HCT116 (cell line): ENCODE measurements at regions not wholly inside any gene's neighbourhood (a gene's known extent, or its start where the extent isn't known, plus 50 kb on each side); places are given as distances from the start of the nearest gene placed in this dataset.

Experiments used
- ATF3 ChIP-seq: IDR thresholded peaks from 2 replicates; pipeline ENCODE4 v1.6.1; 2012
- CTCF ChIP-seq, 3 experiments: fragments of 200-600 bp in 1 of 3; sonication (generic) in 1 of 3; IDR thresholded peaks in 2 of 3; conservative IDR thresholded peaks in 1 of 3; 2 replicates each; pipeline ENCODE4 v1.5.1; 2012 to 2017; ENCODE audit warnings: low read depth in 2 of 3, low read length in 2 of 3, antibody characterized with exemption in 1 of 3, borderline replicate concordance in 1 of 3, control low read depth in 1 of 3, mild to moderate bottlenecking in 1 of 3, mixed read lengths in 1 of 3, mixed run types in 1 of 3, moderate library complexity in 1 of 3; ENCODE audit not compliant: insufficient read depth in 1 of 3
- EZH2phosphoT487 ChIP-seq: fragments of 200-600 bp; IDR thresholded peaks from 2 replicates; pipeline ENCODE4 v1.6.1; 2018; ENCODE audit warnings: antibody characterized with exemption, borderline replicate concordance
- FOSL1 ChIP-seq: IDR thresholded peaks from 2 replicates; pipeline ENCODE4 v1.6.1; 2012; ENCODE audit warnings: low read depth
- MAX ChIP-seq: IDR thresholded peaks from 2 replicates; pipeline ENCODE4 v1.6.1; 2012
- POLR2A ChIP-seq: IDR thresholded peaks from 2 replicates; pipeline ENCODE4 v1.7.0; 2011; ENCODE audit warnings: borderline replicate concordance; ENCODE audit not compliant: insufficient read depth, insufficient read length; ENCODE audit errors: extremely low read depth
- POLR2AphosphoS5 ChIP-seq: IDR thresholded peaks from 2 replicates; pipeline ENCODE4 v1.6.1; 2011; ENCODE audit warnings: mild to moderate bottlenecking, low read depth, low read length, moderate library complexity
- RAD21 ChIP-seq: IDR thresholded peaks from 2 replicates; pipeline ENCODE4 v1.6.1; 2012; ENCODE audit warnings: low read depth, mild to moderate bottlenecking
- SP1 ChIP-seq: IDR thresholded peaks from 2 replicates; pipeline ENCODE4 v1.6.1; 2012; ENCODE audit warnings: low read depth
- SRF ChIP-seq: IDR thresholded peaks from 2 replicates; pipeline ENCODE4 v1.6.1; 2012; ENCODE audit warnings: low read depth
- TCF7L2 ChIP-seq: IDR thresholded peaks from 2 replicates; pipeline ENCODE4 v1.7.0; 2011; ENCODE audit warnings: borderline replicate concordance, inconsistent platforms; ENCODE audit not compliant: insufficient read depth, insufficient read length; ENCODE audit errors: extremely low read depth
- ZFX ChIP-seq: fragments of 450-650 bp; IDR thresholded peaks from 2 replicates; pipeline ENCODE4 v1.6.1; 2017
- ZNF274 ChIP-seq: fragments of 200-500 bp; sonication (Bioruptor generic); IDR thresholded peaks from 2 replicates; pipeline ENCODE4 v1.6.1; 2014; ENCODE audit warnings: mild to moderate bottlenecking, low read depth, low read length, inconsistent platforms

- no peak for TF ChIP-seq CTCF (IDR thresholded peaks at IDR 0.05 in 2 of 3, conservative IDR thresholded peaks at IDR 0.05 in 1 of 3; ENCODE audit: borderline replicate concordance in 1 of 3, insufficient read depth in 1 of 3, low read depth in 2 of 3, low read length in 2 of 3)
- TF ChIP-seq POLR2A, result no peak
- TF ChIP-seq POLR2AphosphoS5, result no peak
- no peak for TF ChIP-seq SRF
- TF ChIP-seq ZFX, result no peak
- no peak for TF ChIP-seq MAX
- TF ChIP-seq ATF3, result no peak
- TF ChIP-seq FOSL1, result no peak
- no peak for TF ChIP-seq ZNF274
- TF ChIP-seq RAD21, result no peak
- no peak for TF ChIP-seq EZH2phosphoT487
- no peak for TF ChIP-seq SP1
- TF ChIP-seq TCF7L2, result no peak
Measured at GRCh38 chrX:113059714-113060113, 219.1 kb upstream of the AMOT start.
